ENCODE measurements at regions not wholly inside any gene's neighbourhood (a gene's known extent, or its start where the extent isn't known, plus 50 kb on each side); places are given as distances from the start of the nearest gene placed in this dataset.

DNA sequence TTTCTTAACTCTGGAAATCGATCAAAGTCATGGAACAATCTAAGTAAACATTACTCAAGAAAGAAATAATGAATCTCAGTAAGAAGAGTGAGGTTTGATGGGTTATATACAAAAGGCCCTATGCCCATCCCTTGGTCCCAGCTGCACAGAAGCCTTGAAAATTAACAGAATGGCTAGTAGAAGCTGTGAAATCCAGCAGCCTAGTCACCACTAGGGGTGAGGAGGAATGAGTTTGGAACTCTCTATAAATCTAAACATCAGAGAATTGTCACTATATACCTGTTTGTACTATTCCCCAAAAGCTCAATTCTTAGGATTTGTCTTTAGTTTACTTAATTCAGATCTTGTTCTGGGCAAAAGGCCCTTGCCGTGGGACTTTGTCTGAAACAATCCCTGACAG lies 313.9 kb upstream of the GRID2 start:
- no peak for DNase-seq (ENCODE audit: low read depth, low spot score)
- Mint-ChIP-seq H3K36me3 (ENCODE audit: low read depth) (no peaks in the 10 kb centered on the region), H3K9me3 (no peaks in the 10 kb centered on the region), H3K27me3 (ENCODE audit: low read depth) (no peaks in the 10 kb centered on the region), H3K27ac (ENCODE audit: unreplicated experiment) (no peak overlapping the region), H3K4me3 (no peak overlapping the region), H3K4me1 (no peaks in the 10 kb centered on the region)
- no peak for TF ChIP-seq CTCF (conservative IDR thresholded peaks at IDR 0.05)

GRCh38 chr4:91990726-91991125 lies 313.0 kb upstream of the GRID2 start:
- Mint-ChIP-seq H3K4me3 (no peak overlapping the region), H3K4me1 (no peaks in the 10 kb centered on the region), H3K36me3 (ENCODE audit: low read depth) (no peaks in the 10 kb centered on the region), H3K27ac (ENCODE audit: unreplicated experiment) (no peak overlapping the region), H3K27me3 (ENCODE audit: low read depth) (no peaks in the 10 kb centered on the region), H3K9me3 (no peaks in the 10 kb centered on the region)
- no peak for TF ChIP-seq CTCF (conservative IDR thresholded peaks at IDR 0.05)
- no peak for DNase-seq (ENCODE audit: low read depth, low spot score)

- Mint-ChIP-seq H3K36me3 (ENCODE audit: low read depth) (no peaks in the 10 kb centered on the region), H3K27ac (ENCODE audit: unreplicated experiment) (no peak overlapping the region), H3K27me3 (ENCODE audit: low read depth) (no peaks in the 10 kb centered on the region), H3K4me3 (no peak overlapping the region), H3K4me1 (no peaks in the 10 kb centered on the region), H3K9me3 (peaks cover 5% of the 10 kb centered on the region)
- no peak for TF ChIP-seq CTCF (conservative IDR thresholded peaks at IDR 0.05)
- no peak for DNase-seq (ENCODE audit: low read depth, low spot score)
These were observed 306.7 kb upstream of the GRID2 start for GRCh38 chr4:91997045-91997444.

- Mint-ChIP-seq H3K36me3 (ENCODE audit: low read depth) (no peaks in the 10 kb centered on the region), H3K27me3 (ENCODE audit: low read depth) (no peaks in the 10 kb centered on the region), H3K9me3 (no peaks in the 10 kb centered on the region), H3K4me1 (no peaks in the 10 kb centered on the region), H3K27ac (ENCODE audit: unreplicated experiment) (no peak overlapping the region), H3K4me3 (no peak overlapping the region)
- TF ChIP-seq CTCF (conservative IDR thresholded peaks at IDR 0.05), result peak; percentile 44
- no peak for DNase-seq (ENCODE audit: low read depth, low spot score)
These were observed 290.6 kb upstream of the GRID2 start for GRCh38 chr4:92012899-92013867.

DNA sequence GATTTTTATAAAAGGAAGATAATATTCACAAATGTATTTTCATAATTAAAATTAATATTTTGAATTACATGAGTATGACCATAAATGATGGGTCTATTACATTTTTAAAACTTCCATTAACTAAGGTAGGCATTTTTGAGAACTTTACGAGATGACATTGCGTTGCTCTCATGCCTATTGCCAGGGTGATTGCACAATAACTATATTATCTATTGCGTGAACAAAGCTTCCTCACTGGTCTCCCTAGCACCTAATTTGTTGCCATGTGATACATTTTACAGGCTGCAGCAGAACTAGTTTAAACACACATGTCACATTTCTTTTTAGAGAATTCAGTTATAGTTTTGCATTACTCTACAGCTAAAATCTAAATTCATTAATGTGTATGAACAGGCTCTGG lies 289.7 kb upstream of the GRID2 start:
- TF ChIP-seq CTCF (conservative IDR thresholded peaks at IDR 0.05), result no peak
- Mint-ChIP-seq H3K27ac (ENCODE audit: unreplicated experiment) (no peak overlapping the region), H3K4me3 (no peak overlapping the region), H3K4me1 (no peaks in the 10 kb centered on the region), H3K27me3 (ENCODE audit: low read depth) (no peaks in the 10 kb centered on the region), H3K36me3 (ENCODE audit: low read depth) (no peaks in the 10 kb centered on the region), H3K9me3 (no peaks in the 10 kb centered on the region)
- no peak for DNase-seq (ENCODE audit: low read depth, low spot score)

Measured in neural crest cell (in vitro differentiated cells).